Sigmoid colon (tissue), 6 donors: ENCODE measurements at regions not wholly inside any gene's neighbourhood (a gene's known extent, or its start where the extent isn't known, plus 50 kb on each side); places are given as distances from the start of the nearest gene placed in this dataset.

ENCODE experiments used
- DNase-seq: peaks from one replicate; pipeline ENCODE4 v3.0.0-alpha.2; 2019
- H3K27ac ChIP-seq, 4 donors: fragments of 200-600 bp; sonication (generic); one replicate each; pipeline ENCODE4 v1.5.1; 2016 to 2019; ENCODE audit warnings: mild to moderate bottlenecking in 1 of 4
- H3K27me3 ChIP-seq, 3 donors: fragments of 200-600 bp; sonication (generic); one replicate each; pipeline ENCODE4 v1.5.1; 2019; ENCODE audit warnings: mild to moderate bottlenecking in 1 of 3
- H3K36me3 ChIP-seq, 4 donors: fragments of 200-600 bp; sonication (generic); one replicate each; pipeline ENCODE4 v1.5.1; 2016 to 2019
- H3K4me1 ChIP-seq, 4 donors: fragments of 200-600 bp; sonication (generic); one replicate each; pipeline ENCODE4 v1.5.1; 2017 to 2019
- H3K4me3 ChIP-seq, 4 donors: fragments of 200-600 bp; sonication (generic); one replicate each; pipeline ENCODE4 v1.5.1; 2017 to 2019; ENCODE audit warnings: mild to moderate bottlenecking in 2 of 4, moderate library complexity in 1 of 4
- H3K9me3 ChIP-seq, 4 donors: fragments of 200-600 bp in 3 of 4; sonication (generic) in 3 of 4; one replicate each; pipeline versions ENCODE4 v1.5.1 to v1.6.1; 2013 to 2019
- EP300 ChIP-seq, 4 donors: sonication (generic); formaldehyde crosslinking; IDR thresholded peaks; one replicate each; pipeline ENCODE4 v1.6.1; 2017; ENCODE audit warnings: antibody characterized with exemption in 4 of 4
- POLR2A ChIP-seq, 2 donors: fragments of 450-650 bp; IDR thresholded peaks; one replicate each; pipeline ENCODE4 v1.6.1; 2016; ENCODE audit warnings: antibody characterized with exemption in 2 of 2, mild to moderate bottlenecking in 2 of 2, moderate library complexity in 2 of 2
- POLR2AphosphoS5 ChIP-seq, 4 donors: sonication (generic); formaldehyde crosslinking; IDR thresholded peaks; one replicate each; pipeline ENCODE4 v1.6.1; 2017; ENCODE audit warnings: antibody characterized with exemption in 4 of 4
- WGBS, 2 donors: extraction: QIAGEN DNeasy Blood & Tissue Kit; methylation state at CpG; one replicate each; pipeline ENCODE4 v1.1.7; 2013; 5-methylcytosine and 5-hydroxymethylcytosine counted together
- intact Hi-C: fragments of 100-400 bp; cut with DNase I; formaldehyde crosslinking; loops from one replicate; pipeline ENCODE4 v1.15.1; 2023
- TF ChIP-seq, protein P1 (sequence below), 4 experiments: fragments of 450-650 bp in 3 of 4; fragments of 200-600 bp in 1 of 4; IDR thresholded peaks; one replicate each; pipeline ENCODE4 v1.5.1; 2016 to 2019; ENCODE audit warnings: antibody characterized with exemption in 4 of 4, mild to moderate bottlenecking in 3 of 4, moderate library complexity in 2 of 4
- donor health status: healthy with polysubstance abuse.
- donor health status: healthy.

DNA sequence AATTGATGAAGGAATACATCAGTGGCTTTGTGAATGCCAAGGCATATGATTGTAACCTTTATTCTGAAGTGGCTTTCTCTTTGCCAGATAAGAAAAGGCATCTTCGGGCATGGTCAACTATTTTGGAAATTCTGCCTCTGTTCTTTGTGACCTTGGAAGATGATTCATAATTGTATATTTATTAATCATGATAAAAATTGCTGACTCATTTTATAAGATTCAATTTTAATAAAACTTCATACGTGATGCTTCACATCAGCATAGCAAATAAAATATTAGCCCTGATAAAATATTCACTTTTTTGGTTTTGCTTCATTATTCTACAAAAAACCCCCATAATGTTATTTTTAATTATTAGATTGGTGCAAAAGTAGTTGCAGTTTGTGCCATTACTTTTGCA lies 200.5 kb downstream of the MACC1 start:
- TF ChIP-seq EP300 (IDR thresholded peaks at IDR 0.05) (no peak), POLR2A (IDR thresholded peaks at IDR 0.05) (no peak), POLR2AphosphoS5 (IDR thresholded peaks at IDR 0.05) (no peak)
- TF ChIP-seq, protein P1, sequence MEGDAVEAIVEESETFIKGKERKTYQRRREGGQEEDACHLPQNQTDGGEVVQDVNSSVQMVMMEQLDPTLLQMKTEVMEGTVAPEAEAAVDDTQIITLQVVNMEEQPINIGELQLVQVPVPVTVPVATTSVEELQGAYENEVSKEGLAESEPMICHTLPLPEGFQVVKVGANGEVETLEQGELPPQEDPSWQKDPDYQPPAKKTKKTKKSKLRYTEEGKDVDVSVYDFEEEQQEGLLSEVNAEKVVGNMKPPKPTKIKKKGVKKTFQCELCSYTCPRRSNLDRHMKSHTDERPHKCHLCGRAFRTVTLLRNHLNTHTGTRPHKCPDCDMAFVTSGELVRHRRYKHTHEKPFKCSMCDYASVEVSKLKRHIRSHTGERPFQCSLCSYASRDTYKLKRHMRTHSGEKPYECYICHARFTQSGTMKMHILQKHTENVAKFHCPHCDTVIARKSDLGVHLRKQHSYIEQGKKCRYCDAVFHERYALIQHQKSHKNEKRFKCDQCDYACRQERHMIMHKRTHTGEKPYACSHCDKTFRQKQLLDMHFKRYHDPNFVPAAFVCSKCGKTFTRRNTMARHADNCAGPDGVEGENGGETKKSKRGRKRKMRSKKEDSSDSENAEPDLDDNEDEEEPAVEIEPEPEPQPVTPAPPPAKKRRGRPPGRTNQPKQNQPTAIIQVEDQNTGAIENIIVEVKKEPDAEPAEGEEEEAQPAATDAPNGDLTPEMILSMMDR (IDR thresholded peaks at IDR 0.05), result no peak
- Histone ChIP-seq H3K4me1 (no peaks in the 10 kb centered on the region), H3K36me3 (no peaks in the 10 kb centered on the region), H3K4me3 (no peak overlapping the region), H3K27ac (no peak overlapping the region), H3K27me3 (no peaks in the 10 kb centered on the region), H3K9me3 (no peaks in the 10 kb centered on the region)
- WGBS, 2 donors, result 89% methylated on average over 2 of the region's 2 CpGs
- no peak for DNase-seq
- intact Hi-C loops, result no loop called here

DNA sequence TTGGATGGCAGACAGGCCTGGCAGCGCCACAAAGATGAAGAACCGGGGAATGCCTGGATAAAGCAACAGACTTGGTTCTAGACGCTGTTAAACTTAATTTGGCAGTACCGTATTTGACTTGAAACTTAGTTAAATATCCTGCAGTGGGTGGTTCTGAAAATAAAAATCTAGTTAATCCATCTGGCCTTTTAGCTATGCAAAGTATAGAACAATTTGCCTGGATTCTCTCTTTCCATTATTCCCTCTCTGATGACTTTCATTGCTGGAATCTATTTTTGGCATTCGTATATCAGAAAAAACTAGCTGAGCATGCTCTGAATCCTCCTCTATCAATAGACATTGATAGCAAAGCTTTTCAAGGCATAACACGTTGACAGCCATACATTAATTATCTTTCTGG lies 203.6 kb downstream of the MACC1 start:
- Histone ChIP-seq H3K36me3 (no peaks in the 10 kb centered on the region), H3K4me3 (no peak overlapping the region), H3K27me3 (no peaks in the 10 kb centered on the region), H3K27ac (no peak overlapping the region), H3K4me1 (no peaks in the 10 kb centered on the region), H3K9me3 (no peaks in the 10 kb centered on the region)
- WGBS, 2 donors, result 76 to 83% methylated on average over 6 of the region's 6 CpGs
- DNase-seq, result no peak
- intact Hi-C loops, result no loop called here
- TF ChIP-seq, protein P1 (IDR thresholded peaks at IDR 0.05), result no peak
- TF ChIP-seq POLR2A (IDR thresholded peaks at IDR 0.05), result no peak

DNA sequence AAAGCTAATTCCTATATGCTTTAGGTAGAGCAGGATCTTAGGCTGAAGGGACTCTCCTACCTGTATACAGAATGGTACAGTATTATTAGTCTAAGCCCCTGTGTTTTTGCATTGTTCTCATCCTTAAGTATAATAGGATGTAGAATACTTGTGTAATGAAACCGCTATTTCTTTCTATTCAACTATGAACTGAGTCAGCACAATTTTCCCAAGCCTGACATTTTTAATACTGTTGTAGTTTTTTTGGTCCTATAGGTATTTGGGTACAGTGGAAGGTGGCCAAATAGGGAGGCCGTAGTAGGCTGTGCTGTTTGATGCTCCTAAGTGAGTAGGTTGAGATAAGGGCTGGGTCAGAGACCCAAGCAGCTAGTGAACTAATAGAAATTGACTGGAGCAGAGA lies 205.1 kb downstream of the MACC1 start:
- no peak for DNase-seq
- no peaks in the 10 kb centered on the region for H3K36me3 ChIP-seq

DNA sequence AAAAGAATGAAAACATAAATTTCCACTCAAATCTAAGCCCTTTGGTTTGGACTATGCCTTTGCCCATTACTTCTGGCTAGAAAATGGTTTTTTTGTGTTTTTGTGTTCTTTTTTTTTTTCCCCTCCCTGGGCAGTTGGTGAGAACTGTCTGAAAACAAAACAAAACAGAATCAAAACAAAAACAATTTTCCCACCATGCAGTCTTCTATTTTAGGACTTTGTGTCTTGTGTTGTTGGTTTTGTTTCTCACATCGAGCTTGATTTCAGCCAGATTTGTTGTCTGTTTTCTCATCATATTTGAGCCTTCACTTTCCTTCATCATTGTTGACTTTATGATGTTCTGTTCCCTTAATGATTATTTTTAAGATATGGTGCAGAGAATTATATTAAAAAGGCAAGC lies 206.3 kb downstream of the MACC1 start:
- 80 to 90% methylated on average over 1 of the region's 1 CpG for WGBS, 2 donors
- DNase-seq, result no peak
- no peak for TF ChIP-seq POLR2AphosphoS5 (IDR thresholded peaks at IDR 0.05)
- Histone ChIP-seq H3K9me3 (no peaks in the 10 kb centered on the region), H3K4me1 (no peaks in the 10 kb centered on the region), H3K27me3 (no peaks in the 10 kb centered on the region), H3K4me3 (no peak overlapping the region), H3K36me3 (no peaks in the 10 kb centered on the region), H3K27ac (no peak overlapping the region)
- intact Hi-C loops, result no loop called here

More for the DNA sequence above, 205.1 kb downstream of the MACC1 start:
- intact Hi-C loops, result no loop called here
- H3K4me3 ChIP-seq, result no peak overlapping the region
- no peaks in the 10 kb centered on the region for H3K4me1 ChIP-seq
- no peak for TF ChIP-seq EP300 (IDR thresholded peaks at IDR 0.05)
- TF ChIP-seq POLR2A (IDR thresholded peaks at IDR 0.05), result no peak
- TF ChIP-seq POLR2AphosphoS5 (IDR thresholded peaks at IDR 0.05), result no peak
- TF ChIP-seq, protein P1 (IDR thresholded peaks at IDR 0.05), result no peak
- no peaks in the 10 kb centered on the region for H3K9me3 ChIP-seq
- no peaks in the 10 kb centered on the region for H3K27me3 ChIP-seq
- WGBS, 2 donors, result 93 to 95% methylated on average over 2 of the region's 2 CpGs
- no peak overlapping the region for H3K27ac ChIP-seq

DNA sequence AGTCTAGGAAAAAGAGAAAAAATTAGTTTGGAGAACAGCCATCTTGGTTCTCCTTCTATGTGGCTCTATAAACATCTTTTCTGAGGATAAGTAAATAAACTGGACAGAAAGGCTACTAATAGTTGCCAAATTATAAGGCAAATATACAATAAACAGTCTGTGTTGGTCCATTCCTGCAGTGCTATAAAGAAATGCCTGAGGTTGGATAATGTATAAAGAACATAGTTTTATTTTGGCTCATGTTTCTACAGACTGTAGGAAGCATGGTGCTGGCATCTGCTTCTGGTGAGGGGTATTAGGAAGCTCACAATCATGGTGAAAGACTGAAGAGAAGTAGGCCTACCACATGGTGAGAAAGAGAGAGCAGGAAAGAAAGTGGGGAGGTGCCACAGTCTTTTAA lies 209.7 kb downstream of the MACC1 start:
- intact Hi-C loops, result no loop called here
- Histone ChIP-seq H3K36me3 (no peaks in the 10 kb centered on the region), H3K4me1 (no peaks in the 10 kb centered on the region), H3K9me3 (no peaks in the 10 kb centered on the region), H3K27me3 (no peaks in the 10 kb centered on the region), H3K4me3 (no peak overlapping the region), H3K27ac (no peak overlapping the region)
- DNase-seq, result no peak
- TF ChIP-seq EP300 (IDR thresholded peaks at IDR 0.05) (no peak), POLR2A (IDR thresholded peaks at IDR 0.05) (no peak), POLR2AphosphoS5 (IDR thresholded peaks at IDR 0.05) (no peak)
- TF ChIP-seq, protein P1 (IDR thresholded peaks at IDR 0.05), result no peak
